ENCODE measurements at regions not wholly inside any gene's neighbourhood (a gene's known extent, or its start where the extent isn't known, plus 50 kb on each side); places are given as distances from the start of the nearest gene placed in this dataset.

DNA sequence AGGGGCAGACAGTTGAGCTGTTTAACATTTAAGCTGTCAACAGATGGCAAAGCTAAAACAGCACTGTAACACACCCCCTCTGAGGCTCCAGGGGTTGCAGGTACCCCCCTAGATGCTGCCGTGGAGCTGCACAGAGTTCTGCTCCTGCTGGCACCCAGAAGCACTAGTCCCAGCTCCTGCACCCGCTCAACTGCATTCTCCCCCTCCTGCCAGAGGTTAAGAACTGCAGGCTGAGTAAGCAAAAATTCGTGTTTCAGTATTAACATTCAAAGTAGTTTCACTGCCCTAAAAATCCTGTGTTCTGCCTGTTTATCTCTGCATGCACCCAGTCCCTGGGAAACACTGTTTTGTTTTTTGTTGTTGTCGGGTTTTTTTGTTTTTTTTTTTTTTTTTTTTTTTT is 790.8 kb upstream of the KCND2 start:
- no peak overlapping the region for H3K4me3 ChIP-seq (ENCODE audit: low read depth, low read length)

DNA sequence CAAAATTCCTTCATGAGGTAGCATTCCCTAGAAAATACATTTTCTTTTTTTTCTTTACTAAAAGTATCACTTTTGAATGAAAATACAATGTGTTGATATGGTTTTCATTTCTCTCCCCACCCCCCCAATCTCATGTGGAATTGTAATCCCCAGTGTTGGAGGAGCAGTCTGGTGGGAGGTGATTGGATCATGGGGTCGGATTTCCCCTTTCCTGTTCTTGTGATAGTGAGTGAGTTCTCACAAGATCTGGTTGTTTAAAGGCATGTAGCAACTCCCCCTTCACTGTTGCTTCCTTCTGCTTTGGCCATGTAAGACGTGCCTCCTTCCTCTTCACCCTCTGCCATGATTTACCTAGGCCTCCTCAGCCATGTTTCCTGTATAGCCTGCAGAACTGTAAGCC is 790.3 kb upstream of the KCND2 start:
- no peak overlapping the region for H3K4me3 ChIP-seq (ENCODE audit: low read depth, low read length)
- TF ChIP-seq, protein P1, sequence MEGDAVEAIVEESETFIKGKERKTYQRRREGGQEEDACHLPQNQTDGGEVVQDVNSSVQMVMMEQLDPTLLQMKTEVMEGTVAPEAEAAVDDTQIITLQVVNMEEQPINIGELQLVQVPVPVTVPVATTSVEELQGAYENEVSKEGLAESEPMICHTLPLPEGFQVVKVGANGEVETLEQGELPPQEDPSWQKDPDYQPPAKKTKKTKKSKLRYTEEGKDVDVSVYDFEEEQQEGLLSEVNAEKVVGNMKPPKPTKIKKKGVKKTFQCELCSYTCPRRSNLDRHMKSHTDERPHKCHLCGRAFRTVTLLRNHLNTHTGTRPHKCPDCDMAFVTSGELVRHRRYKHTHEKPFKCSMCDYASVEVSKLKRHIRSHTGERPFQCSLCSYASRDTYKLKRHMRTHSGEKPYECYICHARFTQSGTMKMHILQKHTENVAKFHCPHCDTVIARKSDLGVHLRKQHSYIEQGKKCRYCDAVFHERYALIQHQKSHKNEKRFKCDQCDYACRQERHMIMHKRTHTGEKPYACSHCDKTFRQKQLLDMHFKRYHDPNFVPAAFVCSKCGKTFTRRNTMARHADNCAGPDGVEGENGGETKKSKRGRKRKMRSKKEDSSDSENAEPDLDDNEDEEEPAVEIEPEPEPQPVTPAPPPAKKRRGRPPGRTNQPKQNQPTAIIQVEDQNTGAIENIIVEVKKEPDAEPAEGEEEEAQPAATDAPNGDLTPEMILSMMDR (IDR thresholded peaks at IDR 0.05; ENCODE audit: low read depth, low read length), result no peak

More for the DNA sequence above, 790.8 kb upstream of the KCND2 start:
- TF ChIP-seq, protein P1 (IDR thresholded peaks at IDR 0.05; ENCODE audit: low read depth, low read length), result no peak

DNA sequence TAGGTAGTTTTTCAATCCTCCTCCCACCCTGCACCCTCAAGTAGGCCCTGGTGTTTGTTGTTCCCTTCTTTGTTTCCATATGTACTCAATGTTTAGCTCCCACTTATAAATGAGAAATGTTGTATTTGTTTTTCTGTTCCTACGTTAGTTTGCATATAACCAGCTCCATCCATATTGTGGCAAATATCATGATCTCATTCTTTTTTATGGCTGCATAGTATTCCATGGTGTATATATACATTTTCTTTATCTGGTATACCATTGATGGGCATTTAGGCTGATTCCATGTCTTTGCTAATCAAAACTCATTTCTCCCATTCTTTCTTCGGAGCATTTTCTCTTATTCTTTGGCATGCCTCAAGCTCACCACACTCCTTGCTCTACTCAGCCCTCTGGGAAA is 789.6 kb upstream of the KCND2 start:
- TF ChIP-seq, protein P1 (IDR thresholded peaks at IDR 0.05; ENCODE audit: low read depth, low read length), result no peak
- no peak overlapping the region for H3K4me3 ChIP-seq (ENCODE audit: low read depth, low read length)

DNA sequence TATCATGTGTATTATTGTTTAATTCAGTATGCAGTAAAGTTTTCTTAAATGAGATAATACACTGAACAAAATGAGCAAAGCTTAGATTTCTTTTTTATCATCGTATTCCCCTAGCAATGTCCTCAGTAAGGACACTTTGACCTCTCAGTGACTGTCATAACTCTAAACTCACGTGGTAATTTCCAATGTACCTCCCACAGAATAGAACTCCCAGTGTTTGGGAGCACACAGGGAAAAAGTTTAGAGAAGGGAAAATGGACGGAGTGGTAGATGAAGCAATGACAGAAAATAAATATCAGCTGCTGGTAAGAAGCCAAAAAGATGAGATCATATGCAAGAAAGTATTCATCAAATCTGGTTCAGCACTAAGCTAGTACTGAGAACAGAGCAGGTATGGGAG is 758.6 kb upstream of the KCND2 start:
- no peak overlapping the region for H3K4me3 ChIP-seq (ENCODE audit: low read depth, low read length)
- TF ChIP-seq, protein P1 (IDR thresholded peaks at IDR 0.05; ENCODE audit: low read depth, low read length), result no peak

DNA sequence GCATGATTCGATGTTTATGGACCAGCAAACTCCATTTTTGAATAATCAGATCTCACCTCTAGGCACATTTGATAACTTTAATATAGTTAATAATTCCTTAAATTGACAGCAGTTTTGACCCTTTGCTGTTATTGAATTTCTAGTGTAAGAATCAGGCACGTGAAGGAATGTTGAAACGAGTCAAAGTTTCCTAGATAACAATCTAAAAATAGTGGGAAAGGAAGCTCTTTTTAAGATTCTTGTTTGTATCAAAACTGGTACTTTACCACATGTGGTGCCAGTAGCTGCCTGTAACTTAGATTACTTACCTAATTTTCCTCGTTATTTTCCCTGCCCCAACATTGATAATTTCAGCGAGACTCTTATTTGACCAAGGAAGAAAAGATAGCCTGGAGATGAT is 757.8 kb upstream of the KCND2 start:
- H3K4me3 ChIP-seq (ENCODE audit: low read depth, low read length), result no peak overlapping the region
- TF ChIP-seq, protein P1 (IDR thresholded peaks at IDR 0.05; ENCODE audit: low read depth, low read length), result no peak

DNA sequence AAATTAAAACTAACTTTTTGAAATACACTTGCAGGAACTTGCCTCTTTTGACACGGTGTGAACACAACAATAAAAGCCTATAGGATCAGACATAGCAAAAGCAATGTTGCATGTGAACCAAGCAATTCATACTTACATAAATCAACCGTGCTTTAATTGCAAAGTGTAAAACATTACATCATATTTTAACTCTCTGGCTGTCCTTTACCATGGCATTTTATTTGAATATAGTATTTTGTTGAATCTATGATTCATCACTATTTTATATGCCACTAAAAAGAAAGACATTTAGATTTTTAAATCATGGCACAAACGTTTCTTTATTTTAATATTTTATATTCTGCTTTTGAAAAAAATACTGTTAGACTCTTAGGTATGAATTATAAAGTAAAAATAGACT is 757.0 kb upstream of the KCND2 start:
- TF ChIP-seq, protein P1 (IDR thresholded peaks at IDR 0.05; ENCODE audit: low read depth, low read length), result no peak
- no peak overlapping the region for H3K4me3 ChIP-seq (ENCODE audit: low read depth, low read length)

DNA sequence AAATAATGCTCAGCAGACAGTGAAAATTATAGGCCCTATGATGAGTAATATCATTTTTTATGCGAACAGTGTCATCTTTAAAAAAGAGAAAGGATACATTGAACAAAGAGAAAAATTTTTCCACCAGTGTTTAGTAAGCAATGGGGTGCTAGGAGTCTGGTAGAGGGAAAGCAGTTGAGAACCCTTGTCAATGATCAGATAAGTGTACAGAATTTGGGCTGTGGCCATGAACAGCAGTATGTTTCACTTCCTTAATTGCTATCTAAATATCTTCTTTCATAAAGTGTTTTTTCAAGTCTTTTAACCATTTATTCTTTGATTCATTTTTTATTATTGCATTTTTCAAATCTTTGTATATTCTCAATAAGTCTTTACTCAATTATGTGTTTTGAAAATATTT is 750.7 kb upstream of the KCND2 start:
- no peak overlapping the region for H3K4me3 ChIP-seq (ENCODE audit: low read depth, low read length)
- TF ChIP-seq, protein P1 (IDR thresholded peaks at IDR 0.05; ENCODE audit: low read depth, low read length), result no peak
